CD4-positive, alpha-beta T cell treated with Interleukin-10 for 1 hour (primary cell): ENCODE measurements at regions not wholly inside any gene's neighbourhood (a gene's known extent, or its start where the extent isn't known, plus 50 kb on each side); places are given as distances from the start of the nearest gene placed in this dataset.
A peak's percentile ranks its signal among the peaks of the same experiment; 100 is the strongest.
"Not testable (repeated sequence)": the region's sequence is repeated elsewhere in the genome, so short reads cannot be mapped to it uniquely, and the experiment has no call there.

Experiments used
- DNase-seq: peaks from one replicate; pipeline ENCODE4 v3.0.0-alpha.2; 2020

DNA sequence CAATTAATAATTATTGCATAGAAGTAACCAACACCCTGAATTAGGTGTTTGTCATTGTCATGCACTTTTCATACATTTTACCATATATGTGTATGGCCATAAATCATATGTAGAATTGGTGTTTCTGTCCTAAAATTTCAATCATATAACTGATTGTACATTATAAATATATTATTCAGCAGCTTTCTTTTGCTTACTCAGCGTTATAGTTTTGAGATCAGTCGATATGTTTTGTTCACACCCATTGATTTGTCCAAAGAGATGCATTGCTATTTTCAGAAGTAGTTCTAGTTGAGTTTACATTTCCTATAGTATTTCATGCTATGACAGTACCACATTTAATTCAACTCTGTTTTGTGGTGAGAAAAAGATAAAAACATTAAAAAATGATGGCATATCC, 50.5 kb upstream of the PARP4 start:
- DNase-seq: no peak

DNA sequence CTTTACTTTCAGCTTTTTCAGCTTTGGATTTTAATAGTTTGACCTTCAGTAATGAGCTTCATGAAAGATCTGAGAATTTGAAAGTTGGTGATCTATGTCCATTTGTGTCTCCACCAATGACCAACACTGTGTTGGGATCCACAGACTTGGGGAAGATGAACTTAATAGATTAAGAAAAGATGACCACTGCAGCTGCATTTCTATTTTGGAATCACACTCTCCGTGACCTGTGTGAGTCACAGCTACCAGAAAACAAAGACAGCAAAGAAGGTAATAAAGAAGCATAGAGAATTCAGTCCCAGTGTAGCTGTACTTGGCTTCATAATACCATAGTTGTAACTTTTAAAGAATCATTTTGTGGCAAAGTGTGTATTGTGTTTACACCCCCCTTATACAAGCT, 51.4 kb upstream of the PARP4 start:
- not testable (repeated sequence) for DNase-seq

DNA sequence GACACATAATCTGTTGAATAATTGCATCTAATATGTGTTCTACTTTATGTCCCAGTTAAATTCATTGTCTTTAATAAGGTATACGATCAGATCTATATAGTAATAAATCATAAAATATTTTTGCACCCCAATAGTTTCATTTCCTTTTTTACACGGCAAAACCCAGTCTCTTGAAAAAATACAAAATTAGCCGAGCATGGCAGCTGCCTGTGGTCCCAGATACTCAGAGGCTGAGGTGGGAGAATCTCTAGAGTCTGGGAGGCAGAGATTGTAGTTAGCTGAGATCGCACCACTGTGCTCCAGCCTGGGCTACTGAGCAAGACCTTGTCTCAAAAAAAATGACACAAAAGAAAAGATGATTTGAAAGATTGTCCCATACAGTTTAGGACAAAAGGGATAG, 52.3 kb upstream of the PARP4 start:
- DNase-seq: no peak

DNA sequence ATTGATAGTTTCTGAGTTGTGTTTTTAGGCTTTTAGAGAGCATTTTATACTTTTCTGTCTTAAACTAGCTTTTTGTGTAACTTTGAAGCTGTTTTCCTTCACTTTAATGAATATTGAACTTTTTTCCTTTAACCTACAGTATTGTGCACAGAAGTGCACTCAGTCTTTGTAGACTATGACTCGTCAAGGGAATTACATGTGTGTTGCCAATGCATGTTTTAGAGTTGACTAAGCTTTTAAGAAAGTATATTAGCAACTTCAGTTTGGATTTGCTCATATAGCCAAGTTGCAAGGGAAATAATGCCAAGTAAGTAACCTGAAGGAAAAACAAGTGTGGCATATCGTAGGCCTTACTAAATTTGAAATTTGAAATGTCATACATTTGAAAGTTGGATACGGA, 55.0 kb upstream of the PARP4 start:
- not testable (repeated sequence) for DNase-seq

DNA sequence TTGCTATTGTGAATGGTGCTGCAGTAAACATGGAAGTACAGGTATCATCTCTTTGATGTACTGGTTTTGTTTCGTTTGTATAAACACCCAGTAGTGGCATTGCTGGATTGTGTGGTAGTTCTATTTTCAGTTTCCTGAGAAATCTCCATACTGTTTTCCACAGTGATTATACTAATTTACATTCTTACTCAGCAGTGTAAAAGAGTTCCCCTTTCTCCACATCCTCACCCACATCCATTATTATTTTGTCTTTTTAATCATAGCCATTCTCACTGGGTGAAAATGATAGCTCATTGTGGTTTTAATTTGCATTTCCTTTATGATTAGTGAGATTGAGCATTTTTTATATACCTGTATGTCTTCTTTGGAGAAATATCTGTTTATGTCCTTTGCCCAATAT, 62.3 kb upstream of the PARP4 start:
- DNase-seq: no peak

DNA sequence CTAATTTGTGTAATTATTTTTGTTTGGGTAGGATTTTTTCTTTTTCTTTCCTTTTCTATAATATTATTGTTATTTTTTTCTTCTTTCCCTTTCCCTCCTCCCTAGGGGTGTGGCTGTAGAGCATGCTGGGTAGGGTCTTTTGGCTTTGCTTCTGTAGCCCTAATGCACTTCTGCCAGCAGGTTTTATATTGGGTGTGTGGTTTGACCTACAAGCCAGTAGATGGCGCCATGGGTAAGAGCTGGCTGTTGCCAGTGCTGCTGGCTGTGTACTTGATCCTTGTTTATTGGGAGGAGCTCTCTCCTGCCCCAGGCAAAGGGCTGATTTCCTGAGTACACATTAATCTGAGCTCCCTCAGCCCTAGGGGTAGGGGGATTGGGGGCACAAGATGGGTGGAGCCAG, 67.7 kb upstream of the PARP4 start:
- DNase-seq: peak; percentile 53

DNA sequence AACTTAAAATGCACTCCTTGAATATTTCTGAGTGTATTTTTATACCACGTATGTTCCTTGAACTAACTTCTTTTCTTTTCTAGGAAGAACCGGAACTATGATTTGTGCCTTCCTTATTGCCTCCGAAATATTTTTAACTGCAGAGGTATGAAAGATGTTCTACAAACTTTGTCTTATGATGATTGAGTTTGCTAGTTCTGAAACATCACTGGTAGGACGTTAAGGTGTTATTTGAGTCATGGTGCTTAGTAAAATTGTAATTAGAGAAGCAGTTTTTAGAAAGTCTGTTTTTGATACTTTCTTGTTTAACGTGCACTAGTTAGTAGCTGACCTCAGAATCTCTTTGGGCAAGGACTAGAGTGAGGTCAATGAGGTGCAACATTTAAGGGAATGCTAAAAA, 69.0 kb upstream of the PARP4 start:
- not testable (repeated sequence) for DNase-seq

DNA sequence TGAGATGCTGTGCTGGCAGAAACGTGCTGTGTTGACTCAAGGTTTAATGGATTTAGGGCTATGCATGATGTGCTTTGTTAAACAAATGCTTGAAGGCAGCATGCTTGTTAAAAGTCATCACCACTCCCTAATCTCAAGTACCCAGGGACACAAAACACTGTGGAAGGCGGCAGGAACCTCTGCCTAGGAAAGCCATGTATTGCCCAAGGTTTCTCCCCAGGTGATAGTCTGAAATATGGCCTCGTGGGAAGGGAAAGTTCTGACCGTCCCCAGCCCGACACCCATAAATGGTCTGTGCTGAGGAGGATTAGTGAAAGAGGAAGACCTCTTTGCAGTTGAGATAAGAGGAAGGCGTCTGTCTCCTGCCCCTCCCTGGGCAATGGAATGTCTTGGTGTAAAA, 79.1 kb upstream of the PARP4 start:
- DNase-seq: not testable (repeated sequence)

DNA sequence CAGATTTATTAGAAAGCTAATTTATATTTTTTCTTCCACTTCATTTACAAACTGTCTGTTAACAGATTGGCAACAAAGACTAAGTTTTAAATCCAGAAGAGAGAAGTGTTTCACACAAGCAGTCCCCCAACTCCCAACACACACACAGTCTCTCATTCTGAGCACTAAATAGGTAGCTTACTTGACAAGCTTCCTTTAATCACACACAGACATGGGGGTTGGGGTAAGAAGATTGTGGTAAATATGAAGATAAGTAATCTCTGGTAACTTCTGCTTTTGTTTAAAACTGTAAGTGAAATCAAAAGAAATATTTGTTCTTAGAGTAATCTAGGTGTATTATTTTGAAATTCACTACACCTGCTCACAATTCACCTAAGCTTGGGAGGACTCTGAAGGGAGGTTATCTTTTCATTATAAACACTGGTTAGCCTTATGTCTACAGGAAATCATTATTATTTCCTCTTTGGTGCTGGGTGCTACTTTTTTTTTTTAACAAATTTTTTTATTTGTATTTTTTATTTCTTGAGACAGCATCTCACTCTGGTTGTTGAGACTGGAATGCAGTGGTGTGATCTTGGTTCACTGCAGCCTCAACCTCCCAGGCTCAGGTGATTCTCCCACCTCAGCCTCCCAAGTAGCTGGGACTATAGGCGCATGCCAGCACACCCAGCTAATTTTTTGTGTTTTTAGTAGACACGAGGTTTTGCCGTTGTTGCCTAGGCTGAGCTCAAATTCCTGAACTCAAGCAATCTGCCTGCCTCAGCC, 82.1 kb upstream of the ATP12A start:
- peak; percentile 19 for DNase-seq

DNA sequence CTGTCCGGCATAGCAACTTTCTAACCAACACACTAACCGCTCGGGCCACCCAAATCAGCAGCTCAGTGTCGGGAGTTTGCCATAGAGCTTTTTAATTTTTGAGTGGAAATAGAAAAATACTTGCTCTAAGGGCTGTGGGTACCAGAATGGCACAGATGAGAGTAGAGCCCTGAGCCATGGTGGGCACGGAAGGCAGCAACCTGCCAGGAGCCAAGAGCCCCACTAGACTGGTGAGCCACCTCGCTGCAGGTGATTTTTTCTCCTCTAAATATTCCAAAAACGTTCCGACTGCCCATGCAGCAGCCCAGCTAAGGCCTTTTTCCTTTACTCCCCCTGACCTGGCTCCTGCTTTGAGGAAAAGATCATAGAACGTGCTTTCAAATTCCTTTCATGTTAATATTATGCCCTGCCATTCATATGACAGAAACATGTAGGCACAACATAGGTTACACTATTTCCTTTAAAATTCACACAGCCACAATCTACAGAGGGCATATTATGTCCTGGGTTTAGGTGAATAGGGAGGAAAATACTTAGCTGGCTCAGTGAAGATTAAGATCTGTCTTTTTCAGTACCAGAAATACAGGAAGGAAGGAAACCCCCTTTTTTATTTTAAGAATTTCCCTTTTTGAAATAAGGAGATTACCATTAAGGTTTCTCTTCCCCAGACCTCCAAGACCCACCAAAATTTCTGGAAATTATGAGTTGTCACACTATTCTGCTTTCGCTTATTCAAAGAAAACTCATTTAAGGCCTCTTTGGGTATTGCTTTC, 81.0 kb upstream of the ATP12A start:
- not testable (repeated sequence) for DNase-seq

DNA sequence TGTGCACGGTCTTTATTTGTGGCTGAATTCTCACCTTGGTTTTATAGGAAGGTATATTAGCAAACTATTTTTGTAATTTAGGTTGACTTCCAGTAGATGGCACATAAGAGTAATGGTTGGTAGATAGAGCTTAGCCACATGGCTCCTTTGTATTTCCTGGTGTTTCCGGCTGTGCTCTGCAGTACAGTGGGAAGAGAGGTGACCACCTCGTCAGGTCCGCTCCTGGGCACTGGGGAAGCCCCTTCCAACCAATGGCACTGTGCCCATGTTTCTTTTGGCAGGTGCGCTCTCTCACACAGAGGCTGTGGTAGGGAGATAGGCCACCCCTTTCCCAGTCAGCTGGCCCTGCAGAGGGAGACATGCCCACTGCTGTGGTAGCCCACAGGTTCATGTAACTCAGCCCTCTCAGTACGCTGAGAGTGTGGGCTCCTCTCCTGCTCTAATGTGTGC, 74.3 kb upstream of the ATP12A start:
- DNase-seq: no peak

DNA sequence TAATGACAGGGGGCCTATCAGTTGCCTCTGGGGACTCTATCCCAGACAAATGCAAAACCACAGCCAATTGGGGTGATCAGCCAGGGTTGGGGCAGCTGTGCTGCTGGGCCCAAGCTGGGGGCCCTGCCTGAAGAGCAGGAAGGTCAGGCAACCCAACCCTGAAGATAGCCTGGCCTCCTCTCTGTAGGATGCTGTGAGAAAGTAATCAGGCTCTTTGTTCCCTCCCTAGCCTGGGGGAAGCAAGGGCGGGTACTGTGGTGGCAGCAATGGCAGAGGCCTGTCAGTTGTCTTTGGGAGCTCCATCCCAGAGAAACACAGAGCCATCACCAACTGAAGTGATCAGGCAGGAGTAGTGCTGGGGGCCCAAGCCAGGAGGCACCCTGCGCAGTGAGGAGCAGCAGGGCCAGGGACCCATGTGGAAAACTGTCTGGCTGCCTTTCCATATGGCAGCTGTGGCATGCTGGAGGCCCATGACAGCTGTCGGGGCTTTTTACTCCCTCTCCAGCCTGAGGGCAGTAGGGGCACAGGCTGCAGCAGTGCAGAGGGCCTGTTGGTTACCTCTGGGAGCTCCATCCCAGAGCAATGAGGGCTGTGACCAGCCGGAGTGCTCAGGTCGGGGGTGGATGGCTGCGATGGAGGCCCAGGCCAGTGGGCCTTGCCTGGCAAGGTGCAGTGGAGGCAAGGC, 73.6 kb upstream of the ATP12A start:
- DNase-seq: no peak

DNA sequence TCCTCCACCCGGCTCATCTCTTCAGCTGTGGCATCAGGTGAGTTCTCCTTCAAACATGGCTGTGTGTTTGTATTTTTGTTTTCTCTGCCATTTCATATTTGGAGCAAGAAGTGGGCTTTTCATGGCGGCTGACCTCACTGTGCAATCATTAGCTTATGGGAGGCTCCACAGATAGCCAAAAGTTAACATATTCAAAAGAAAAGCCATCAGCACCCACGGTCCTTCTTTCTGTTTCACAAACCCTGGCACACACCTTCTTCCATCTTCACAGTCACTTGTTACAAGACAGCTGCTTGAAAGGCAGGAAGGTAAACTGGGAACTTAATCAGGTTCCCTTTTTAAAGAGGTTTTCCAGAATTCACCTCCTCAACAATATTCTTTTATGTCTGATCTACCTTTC, 69.3 kb upstream of the ATP12A start:
- DNase-seq: no peak

DNA sequence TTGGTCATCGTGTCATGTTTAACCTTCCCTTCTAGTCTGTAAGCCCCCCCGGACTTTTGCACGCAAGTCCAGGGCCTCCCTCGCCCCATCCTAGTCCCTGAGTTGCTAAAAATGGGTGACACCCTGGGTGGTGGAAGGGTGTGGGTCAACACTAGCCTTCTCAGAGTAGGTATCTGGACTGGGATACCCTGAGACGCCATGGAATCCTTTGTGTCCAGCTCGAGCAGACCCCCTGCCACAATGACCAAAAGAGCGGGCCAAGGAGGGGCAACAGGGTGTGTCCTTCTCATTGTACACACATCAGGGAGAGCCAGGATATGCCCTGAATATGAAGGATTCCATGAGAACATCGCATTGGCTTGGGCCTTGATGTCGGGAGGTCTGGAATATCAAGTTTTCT, 67.5 kb upstream of the ATP12A start:
- DNase-seq: no peak

DNA sequence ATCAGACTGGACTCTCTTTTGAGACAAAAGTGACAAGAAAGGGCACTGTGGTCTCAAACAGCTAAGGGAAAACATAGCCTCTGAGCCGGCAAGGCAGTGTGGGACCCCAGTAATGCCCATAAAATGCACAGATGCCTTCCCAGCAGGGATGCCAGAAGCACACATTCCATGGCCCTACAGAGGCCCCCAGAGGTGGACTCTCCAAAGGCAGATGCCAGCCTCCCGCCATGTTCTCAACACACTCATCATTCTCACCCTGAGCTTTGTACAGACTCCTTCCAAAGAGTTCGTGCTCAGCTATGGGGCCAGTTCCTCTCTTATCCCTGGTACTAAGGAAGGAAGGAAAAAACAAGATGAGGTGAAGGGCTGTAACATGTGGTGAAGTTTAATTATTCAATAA, 67.1 kb upstream of the ATP12A start:
- no peak for DNase-seq

DNA sequence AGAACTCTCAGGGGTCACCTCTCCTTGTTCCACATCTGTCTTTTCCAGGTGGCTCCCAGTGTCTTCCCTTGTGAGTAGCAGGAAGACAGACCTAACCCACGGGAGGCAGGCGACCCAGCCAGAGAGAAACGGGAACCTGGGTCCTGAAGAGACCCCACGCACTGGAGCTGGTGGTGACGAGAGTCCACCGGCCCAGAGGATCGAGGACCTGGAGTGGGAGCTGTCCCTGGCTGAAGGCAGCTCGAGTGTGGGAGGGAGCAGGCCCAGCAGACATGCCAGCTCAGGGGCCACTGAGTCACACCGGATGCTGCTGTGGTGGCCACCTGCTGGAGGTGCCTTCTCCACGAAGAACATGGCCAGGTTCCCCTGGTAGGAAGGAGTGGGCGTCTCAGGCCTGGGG, 66.5 kb upstream of the ATP12A start:
- DNase-seq: no peak

DNA sequence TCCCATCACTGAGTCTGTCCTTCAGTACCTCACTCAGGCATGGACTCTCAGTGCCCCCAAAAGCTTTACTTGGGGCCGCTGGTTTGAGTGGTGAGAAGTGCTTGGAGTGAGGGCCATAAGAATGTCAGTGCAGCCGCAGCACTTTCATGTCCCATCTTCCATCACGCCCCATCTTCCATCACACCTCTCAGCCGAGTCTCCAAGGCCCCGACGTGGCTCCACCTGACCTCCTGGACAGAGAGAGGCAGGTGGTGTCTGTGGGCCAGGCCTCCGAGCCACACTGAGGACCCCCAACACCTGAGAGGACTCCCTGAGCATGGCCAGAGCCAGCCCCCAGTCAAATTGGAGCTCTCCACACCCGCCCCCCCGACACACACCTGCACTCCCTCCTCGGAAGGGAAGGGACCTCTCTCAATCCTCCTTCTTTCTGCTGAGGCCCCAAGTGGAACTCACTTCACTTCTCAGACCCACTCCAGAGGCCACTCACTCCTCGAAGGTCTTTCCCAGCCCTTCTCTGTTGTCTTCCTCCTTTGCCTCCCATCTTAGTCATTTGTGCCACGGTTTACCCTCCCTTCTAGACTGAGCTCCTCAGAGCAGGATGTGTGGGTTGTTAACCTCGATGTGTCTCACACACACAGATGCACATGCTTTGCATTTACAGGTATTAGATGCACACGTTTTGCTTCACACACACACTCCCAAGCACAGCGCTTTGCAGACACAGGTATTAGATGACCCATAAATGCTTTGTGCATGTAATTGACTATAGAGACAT, 65.7 kb upstream of the ATP12A start:
- DNase-seq: no peak

DNA sequence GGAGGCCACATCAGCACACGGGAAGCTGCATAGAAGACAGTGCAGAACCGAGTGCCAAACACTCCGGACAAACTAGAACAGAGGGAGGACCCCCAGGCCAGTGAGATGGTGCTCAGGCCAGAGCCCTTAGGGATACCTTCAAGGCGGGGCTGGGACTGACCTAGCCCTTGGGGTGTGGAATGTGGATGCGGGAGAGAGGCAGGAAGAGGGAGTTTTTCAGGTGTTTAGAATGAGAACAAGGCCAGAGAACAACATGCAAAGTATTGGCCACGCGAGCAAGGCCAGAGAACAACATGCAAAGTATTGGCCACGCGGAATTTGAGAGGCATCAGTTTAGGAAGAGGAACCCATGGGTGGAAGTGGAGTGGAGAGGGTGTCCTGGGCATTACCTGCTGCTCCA, 65.1 kb upstream of the ATP12A start:
- DNase-seq: no peak

DNA sequence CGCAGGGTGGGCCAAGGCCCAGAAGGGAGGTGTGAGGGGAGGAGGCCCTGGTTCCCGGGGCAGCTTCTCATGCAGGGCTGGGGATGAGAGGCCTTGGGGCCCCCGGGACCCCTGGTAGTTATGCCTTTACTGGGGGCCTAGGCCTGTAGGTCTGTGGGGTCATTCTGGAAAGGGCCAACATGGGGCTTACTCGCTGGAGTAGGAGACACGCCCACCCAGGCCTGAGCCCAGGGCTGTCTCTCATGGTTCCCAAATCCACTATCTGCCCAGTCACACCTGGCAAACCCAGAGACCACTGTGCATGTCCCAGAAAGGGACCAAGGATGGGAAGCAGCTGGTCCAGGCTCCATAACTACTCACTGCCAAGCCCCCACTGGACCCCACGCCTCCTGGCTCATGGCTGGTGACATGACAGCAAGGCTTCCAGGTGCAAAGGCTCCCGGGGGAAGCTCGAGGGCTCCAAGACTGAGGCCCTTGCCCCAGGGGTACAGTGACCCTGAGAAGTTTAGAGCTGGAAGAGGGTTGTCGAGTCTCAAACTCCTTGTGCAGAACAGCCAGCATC, 64.2 kb upstream of the ATP12A start:
- no peak for DNase-seq

DNA sequence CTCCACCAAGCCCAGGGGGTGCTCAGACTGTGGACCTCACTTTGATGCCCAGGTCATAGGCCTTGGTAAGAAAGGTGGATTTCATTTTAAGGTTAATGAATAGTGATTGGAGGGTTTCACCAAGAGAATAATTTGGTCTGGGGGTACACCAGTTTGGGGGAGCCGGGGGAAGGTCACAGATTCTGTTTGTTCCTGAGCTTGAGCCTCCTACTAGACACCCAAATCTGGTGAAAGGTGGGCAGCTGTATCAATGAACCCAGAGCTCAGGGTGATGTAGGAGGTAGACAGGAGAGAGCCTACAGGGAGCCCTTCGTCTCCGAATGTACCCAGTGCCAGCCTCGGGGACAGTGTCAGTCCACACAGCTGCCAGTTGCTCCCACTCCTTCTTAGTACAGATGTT, 63.7 kb upstream of the ATP12A start:
- no peak for DNase-seq

DNA sequence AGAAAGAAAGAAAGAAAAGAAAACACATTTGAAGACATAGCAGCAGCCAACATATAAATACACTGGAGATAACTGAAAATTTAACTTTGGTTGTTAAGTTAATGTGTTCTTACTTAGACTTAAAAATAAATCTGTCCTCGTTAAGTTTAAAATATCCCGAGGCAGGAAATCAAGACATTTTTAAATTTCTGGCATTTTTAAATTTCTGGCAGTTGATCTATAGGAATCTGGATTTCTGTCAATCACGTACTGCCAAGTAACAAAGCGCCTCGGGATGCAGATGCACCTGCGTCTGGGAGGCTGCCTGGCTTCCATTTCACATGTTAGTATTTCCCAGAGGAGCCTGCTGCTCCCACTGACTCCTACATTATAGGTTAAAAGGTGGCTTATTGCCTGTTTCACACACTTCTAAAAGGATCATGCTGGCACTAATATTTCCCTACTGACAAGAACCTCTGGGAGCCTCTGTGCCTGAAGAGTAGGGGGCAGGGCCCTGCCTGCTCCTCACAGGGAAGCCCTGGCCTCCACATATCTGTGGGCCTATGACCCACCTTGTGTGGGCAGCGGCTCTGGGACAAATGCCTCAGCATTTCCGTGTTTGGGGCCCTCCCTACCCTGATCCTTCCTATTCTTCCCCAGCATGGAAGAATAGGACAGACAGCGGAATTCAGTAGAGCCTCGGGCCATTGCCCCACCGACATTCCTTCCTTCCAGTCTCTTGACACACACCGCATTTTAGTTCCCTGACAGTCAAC, 62.8 kb upstream of the ATP12A start:
- DNase-seq: no peak
